IMR-90 (cell line): ENCODE measurements at regions not wholly inside any gene's neighbourhood (a gene's known extent, or its start where the extent isn't known, plus 50 kb on each side); places are given as distances from the start of the nearest gene placed in this dataset.
A peak's percentile ranks its signal among the peaks of the same experiment; 100 is the strongest.

Source experiments
- ATAC-seq: fragments of 200-7000 bp; cut with Tn5 transposase; 2 replicates; pipeline ENCODE4 v1.9.1; 2020; ENCODE audit warnings: low read depth, mild to moderate bottlenecking, moderate library complexity
- BruUV-seq: library from RNA; stranded (reverse); fragments of 400-500 nt; replicated peaks from 2 replicates; lab custom pipeline; 2021; lab: Mats Ljungman, UMichigan
- CTCF ChIA-PET: fragments of 300-600 bp; formaldehyde crosslinking; extraction: SDS; loops from one replicate; lab custom pipeline; 2021; ENCODE audit warnings: antibody characterized with exemption; lab: Yijun Ruan, JAX
- POLR2A ChIA-PET: fragments of 300-600 bp; sonication (Branson Sonifier 250); formaldehyde crosslinking; loops from one replicate; lab custom pipeline; 2022; ENCODE audit warnings: antibody characterized with exemption; ENCODE audit not compliant: unreplicated experiment; lab: Charles Lee
- DNase-seq: peaks from one replicate; pipeline ENCODE4 v3.0.0; 2013
- H2AFZ ChIP-seq: replicated peaks from 2 replicates; pipeline ENCODE3; 2013; ENCODE audit warnings: low read length, mild to moderate bottlenecking; ENCODE audit not compliant: poor library complexity
- H2AK5ac ChIP-seq: 2 replicates; pipeline ENCODE4 v1.6.1; 2013; ENCODE audit warnings: low read depth, low read length, inconsistent platforms
- H2AK9ac ChIP-seq: replicated peaks from 2 replicates; pipeline ENCODE3; 2013; ENCODE audit warnings: mild to moderate bottlenecking, low read depth, low read length, moderate library complexity; ENCODE audit not compliant: poor library complexity
- H2BK120ac ChIP-seq: 2 replicates; pipeline ENCODE4 v1.6.1; 2013; ENCODE audit warnings: low read depth, low read length, inconsistent platforms
- H2BK15ac ChIP-seq: 3 replicates; pipeline ENCODE4 v1.6.1; 2013; ENCODE audit warnings: low read depth, low read length, inconsistent platforms
- H2BK20ac ChIP-seq: 2 replicates; pipeline ENCODE4 v1.6.1; 2013; ENCODE audit warnings: low read depth, mild to moderate bottlenecking, inconsistent platforms, low read length, moderate library complexity
- H2BK5ac ChIP-seq: 2 replicates; pipeline ENCODE4 v1.6.1; 2013; ENCODE audit warnings: mild to moderate bottlenecking, low read depth, low read length, inconsistent platforms; ENCODE audit not compliant: poor library complexity, severe bottlenecking
- H3K14ac ChIP-seq: replicated peaks from 2 replicates; pipeline ENCODE4 v1.6.1; 2013; ENCODE audit warnings: low read depth, low read length, inconsistent platforms
- H3K18ac ChIP-seq: 2 replicates; pipeline ENCODE4 v1.6.1; 2013; ENCODE audit warnings: low read depth, low read length, control low read depth
- H3K23ac ChIP-seq: 2 replicates; pipeline ENCODE4 v1.6.1; 2013; ENCODE audit warnings: low read depth, low read length, inconsistent platforms
- H3K27ac ChIP-seq: 2 replicates; pipeline ENCODE4 v1.5.1; 2013; ENCODE audit warnings: mild to moderate bottlenecking, control low read depth, low read length; ENCODE audit not compliant: insufficient read depth
- H3K27me3 ChIP-seq: 2 replicates; pipeline ENCODE4 v1.6.1; 2013; ENCODE audit warnings: low read length; ENCODE audit not compliant: control insufficient read depth, insufficient read depth
- H3K36me3 ChIP-seq: 2 replicates; pipeline ENCODE4 v1.6.1; 2013; ENCODE audit warnings: low read length, mixed read lengths; ENCODE audit not compliant: control insufficient read depth, insufficient read depth
- H3K4ac ChIP-seq: 2 replicates; pipeline ENCODE4 v1.6.1; 2013; ENCODE audit warnings: low read depth, low read length, inconsistent platforms
- H3K4me1 ChIP-seq: 2 replicates; pipeline ENCODE4 v1.6.1; 2013; ENCODE audit warnings: low read length, mixed read lengths; ENCODE audit not compliant: control insufficient read depth, insufficient read depth
- H3K4me2 ChIP-seq: 2 replicates; pipeline ENCODE4 v1.6.1; 2013; ENCODE audit warnings: low read depth, mild to moderate bottlenecking, control low read depth, low read length, moderate library complexity
- H3K4me3 ChIP-seq: 2 replicates; pipeline ENCODE4 v1.5.1; 2013; ENCODE audit warnings: low read depth, mild to moderate bottlenecking, control low read depth, low read length, moderate library complexity; ENCODE audit not compliant: insufficient read depth
- H3K56ac ChIP-seq: 2 replicates; pipeline ENCODE4 v1.6.1; 2013; ENCODE audit warnings: low read length, inconsistent platforms; ENCODE audit not compliant: insufficient read depth; ENCODE audit errors: extremely low read depth
- H3K79me1 ChIP-seq, 2 experiments: 2 replicates each; pipeline ENCODE4 v1.6.1; 2013; ENCODE audit warnings: low read length in 2 of 2, inconsistent platforms in 1 of 2, low read depth in 1 of 2
- H3K9ac ChIP-seq: 2 replicates; pipeline ENCODE4 v1.6.1; 2013; ENCODE audit warnings: low read depth, low read length, control low read depth
- H3K9me1 ChIP-seq: 2 replicates; pipeline ENCODE4 v1.6.1; 2013; ENCODE audit warnings: low read length, inconsistent platforms; ENCODE audit not compliant: insufficient read depth
- H3K9me3 ChIP-seq: 2 replicates; pipeline ENCODE4 v1.6.1; 2013; ENCODE audit warnings: low read length; ENCODE audit not compliant: control insufficient read depth, insufficient read depth
- H4K20me1 ChIP-seq: 2 replicates; pipeline ENCODE4 v1.6.1; 2013; ENCODE audit warnings: low read length, inconsistent platforms; ENCODE audit not compliant: insufficient read depth
- H4K5ac ChIP-seq: 2 replicates; pipeline ENCODE4 v1.6.1; 2013; ENCODE audit warnings: mild to moderate bottlenecking, low read depth, low read length, control low read depth
- H4K8ac ChIP-seq, 2 experiments: 2 replicates each; pipeline ENCODE4 v1.6.1; 2013; ENCODE audit warnings: low read depth in 2 of 2, low read length in 2 of 2, control low read depth in 1 of 2, inconsistent platforms in 1 of 2
- H4K91ac ChIP-seq: 2 replicates; pipeline ENCODE4 v1.6.1; 2013; ENCODE audit warnings: low read depth, low read length, inconsistent platforms; ENCODE audit not compliant: insufficient read depth
- CHD1 ChIP-seq: IDR thresholded peaks from 2 replicates; pipeline ENCODE4 v1.6.1; 2012; ENCODE audit warnings: low read depth, low read length, improper control_type of control experiment
- MAFK ChIP-seq: IDR thresholded peaks from 2 replicates; pipeline ENCODE4 v1.6.1; 2012; ENCODE audit warnings: low read depth, low read length, improper control_type of control experiment
- WGBS, 2 experiments: methylation state at CpG; one replicate each; pipeline versions ENCODE4 v1.1.5 to v1.1.7; 2013; ENCODE audit warnings: missing lambda C conversion rate in 2 of 2; ENCODE audit not compliant: insufficient read length in 1 of 2; ENCODE audit errors: extremely low coverage in 2 of 2; 5-methylcytosine and 5-hydroxymethylcytosine counted together
- dilution Hi-C: fragments of 300-500 bp; cut with HindIII; formaldehyde crosslinking; loops from one replicate; pipeline ENCODE4 v1.14.3; 2018; ENCODE audit warnings: low sequenced_read_pairs; ENCODE audit not compliant: unreplicated experiment
- in situ Hi-C: fragments of 300-500 bp; cut with MboI; formaldehyde crosslinking; loops from 3 replicates; pipeline ENCODE4 v1.14.3; 2019; ENCODE audit warnings: low sequenced_read_pairs, inconsistent platforms, mixed read lengths
- intact Hi-C: fragments of 100-400 bp; cut with micrococcal nuclease; formaldehyde crosslinking; loops from 2 replicates; pipeline ENCODE4 v1.10.0; 2022

GRCh38 chr14:41506552-41506951, 100.1 kb upstream of the LRFN5 start:
- DNase-seq (no peak), ATAC-seq (no peak)
- Histone ChIP-seq H3K27me3 (no peaks in the 10 kb centered on the region), H2AFZ (no peak overlapping the region), H4K8ac (no peak overlapping the region), H4K5ac (no peak overlapping the region), H3K9me3 (no peaks in the 10 kb centered on the region), H2AK9ac (no peak overlapping the region), H2BK15ac (no peak overlapping the region), H4K20me1 (no peaks in the 10 kb centered on the region), H3K23ac (no peak overlapping the region), H3K27ac (no peak overlapping the region), H2BK5ac (no peak overlapping the region), H3K9me1 (no peaks in the 10 kb centered on the region), H3K4ac (no peak overlapping the region), H2BK120ac (no peak overlapping the region), H3K4me1 (no peaks in the 10 kb centered on the region), H2BK20ac (no peak overlapping the region), H3K4me2 (no peak overlapping the region), H3K18ac (no peak overlapping the region), H3K4me3 (no peak overlapping the region), H3K56ac (no peak overlapping the region), H3K79me1 (no peaks in the 10 kb centered on the region), H2AK5ac (no peak overlapping the region), H3K36me3 (no peaks in the 10 kb centered on the region), H3K14ac (no peak overlapping the region), H4K91ac (no peak overlapping the region), H3K9ac (no peak overlapping the region)
- in situ Hi-C loops (no loop called here), dilution Hi-C loops (no loop called here), intact Hi-C loops (no loop called here)
- POLR2A ChIA-PET: no interaction called here
- CTCF ChIA-PET: no interaction called here
- no CpG with 5 or more reads among the region's 2 CpGs for WGBS, 2 experiments
- TF ChIP-seq MAFK (0 out of 2 replicates have a peak, but pooled peaks have one; percentile 4), CHD1 (no peak)
- no TSS peak for BruUV-seq
